ENCODE measurements at regions not wholly inside any gene's neighbourhood (a gene's known extent, or its start where the extent isn't known, plus 50 kb on each side); places are given as distances from the start of the nearest gene placed in this dataset.

GRCh38 chr11:29327891-29328290, 688.9 kb downstream of the KCNA4 start:
- Histone ChIP-seq H3K27me3 (ENCODE audit: control insufficient read depth, insufficient read depth, low read length) (no peaks in the 10 kb centered on the region), H3K27ac (ENCODE audit: low read depth in 2 of 2, low read length in 2 of 2) (no peak overlapping the region), H3K4me3 (ENCODE audit: low read length in 3 of 3) (no peak overlapping the region), H3K9me3 (ENCODE audit: control insufficient read depth in 2 of 3, insufficient read depth in 1 of 3, low read length in 3 of 3) (no peaks in the 10 kb centered on the region), H3K4me1 (ENCODE audit: control insufficient read depth in 2 of 3, insufficient read depth in 2 of 3, low read depth in 1 of 3, low read length in 3 of 3) (no peaks in the 10 kb centered on the region), H3K9ac (ENCODE audit: low read length in 3 of 3) (no peak overlapping the region), H3K36me3 (ENCODE audit: control insufficient read depth in 2 of 3, insufficient read depth in 3 of 3, low read length in 3 of 3) (no peaks in the 10 kb centered on the region)
- TF ChIP-seq CTCF (IDR thresholded peaks at IDR 0.05; ENCODE audit: borderline replicate concordance, extremely low read depth, insufficient read depth), result no peak
- FAIRE-seq, result no peak
- DNase-seq, result no peak
- intact Hi-C loops (cut with DNase I), result no loop called here

GRCh38 chr11:29326757-29327156, 690.1 kb downstream of the KCNA4 start:
- Histone ChIP-seq H3K9ac (ENCODE audit: low read length in 3 of 3) (no peak overlapping the region), H3K4me1 (ENCODE audit: control insufficient read depth in 2 of 3, insufficient read depth in 2 of 3, low read depth in 1 of 3, low read length in 3 of 3) (no peaks in the 10 kb centered on the region), H3K36me3 (ENCODE audit: control insufficient read depth in 2 of 3, insufficient read depth in 3 of 3, low read length in 3 of 3) (no peaks in the 10 kb centered on the region), H3K9me3 (ENCODE audit: control insufficient read depth in 2 of 3, insufficient read depth in 1 of 3, low read length in 3 of 3) (no peaks in the 10 kb centered on the region), H3K27ac (ENCODE audit: low read depth in 2 of 2, low read length in 2 of 2) (no peak overlapping the region), H3K4me3 (ENCODE audit: low read length in 3 of 3) (no peak overlapping the region), H3K27me3 (ENCODE audit: control insufficient read depth, insufficient read depth, low read length) (no peaks in the 10 kb centered on the region)
- no peak for DNase-seq
- intact Hi-C loops (cut with DNase I), result no loop called here
- FAIRE-seq, result no peak
- TF ChIP-seq CTCF (IDR thresholded peaks at IDR 0.05; ENCODE audit: borderline replicate concordance, extremely low read depth, insufficient read depth), result no peak

- no peaks in the 10 kb centered on the region for H3K27me3 ChIP-seq (ENCODE audit: control insufficient read depth, insufficient read depth, low read length)
- no peak for TF ChIP-seq CTCF (IDR thresholded peaks at IDR 0.05; ENCODE audit: borderline replicate concordance, extremely low read depth, insufficient read depth)
- H3K36me3 ChIP-seq (ENCODE audit: control insufficient read depth in 2 of 3, insufficient read depth in 3 of 3, low read length in 3 of 3), result no peaks in the 10 kb centered on the region
- no peak overlapping the region for H3K9ac ChIP-seq (ENCODE audit: low read length in 3 of 3)
- H3K27ac ChIP-seq (ENCODE audit: low read depth in 2 of 2, low read length in 2 of 2), result no peak overlapping the region
- H3K4me3 ChIP-seq (ENCODE audit: low read length in 3 of 3), result no peak overlapping the region
- intact Hi-C loops (cut with DNase I), result no loop called here
- no peaks in the 10 kb centered on the region for H3K4me1 ChIP-seq (ENCODE audit: control insufficient read depth in 2 of 3, insufficient read depth in 2 of 3, low read depth in 1 of 3, low read length in 3 of 3)
- H3K9me3 ChIP-seq (ENCODE audit: control insufficient read depth in 2 of 3, insufficient read depth in 1 of 3, low read length in 3 of 3), result no peaks in the 10 kb centered on the region
- no peak for FAIRE-seq
- no peak for DNase-seq
These were observed 692.5 kb downstream of the KCNA4 start for GRCh38 chr11:29324328-29324727.

All from kidney (tissue), 13 donors.